ENCODE measurements at regions not wholly inside any gene's neighbourhood (a gene's known extent, or its start where the extent isn't known, plus 50 kb on each side); places are given as distances from the start of the nearest gene placed in this dataset.

DNA sequence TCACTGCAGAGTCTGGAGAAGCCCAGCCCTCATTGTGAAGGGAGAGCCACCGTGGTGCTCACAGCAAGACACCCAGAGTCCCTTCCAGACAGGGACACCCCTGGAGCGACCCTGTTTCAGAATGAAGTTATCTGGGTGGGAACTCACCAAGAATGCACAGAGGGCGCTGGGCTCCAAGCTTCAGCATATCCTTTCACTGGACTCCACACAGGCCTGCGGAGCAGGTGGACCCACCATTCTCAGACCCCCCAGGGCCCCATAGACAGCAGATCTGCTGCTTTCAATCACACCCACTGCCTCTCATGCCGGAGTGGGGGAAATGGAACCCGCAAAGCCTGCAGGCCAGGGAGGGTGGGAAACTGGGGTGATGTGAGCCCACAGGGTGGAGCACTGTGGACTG lies 87.8 kb downstream of the RRM2 start:
- ATAC-seq = no peak
- no peak for TF ChIP-seq ISL1 (CRISPR knock-in tag; IDR thresholded peaks at IDR 0.05)
- TF ChIP-seq TOX (CRISPR knock-in tag; IDR thresholded peaks at IDR 0.05; ENCODE audit: borderline replicate concordance) = no peak
- no peak for TF ChIP-seq CSDC2 (CRISPR knock-in tag; IDR thresholded peaks at IDR 0.05)
- no peak for TF ChIP-seq ZNF565 (CRISPR knock-in tag; conservative IDR thresholded peaks at IDR 0.05; ENCODE audit: low read depth)
- TF ChIP-seq ZFP30 (CRISPR knock-in tag; IDR thresholded peaks at IDR 0.05) = no peak
- TF ChIP-seq TSHZ2 (CRISPR knock-in tag; IDR thresholded peaks at IDR 0.05) = no peak
- no peak for TF ChIP-seq ZC3H10 (CRISPR knock-in tag; IDR thresholded peaks at IDR 0.05)
- no peak for TF ChIP-seq ZNF8 (CRISPR knock-in tag; IDR thresholded peaks at IDR 0.05)

DNA sequence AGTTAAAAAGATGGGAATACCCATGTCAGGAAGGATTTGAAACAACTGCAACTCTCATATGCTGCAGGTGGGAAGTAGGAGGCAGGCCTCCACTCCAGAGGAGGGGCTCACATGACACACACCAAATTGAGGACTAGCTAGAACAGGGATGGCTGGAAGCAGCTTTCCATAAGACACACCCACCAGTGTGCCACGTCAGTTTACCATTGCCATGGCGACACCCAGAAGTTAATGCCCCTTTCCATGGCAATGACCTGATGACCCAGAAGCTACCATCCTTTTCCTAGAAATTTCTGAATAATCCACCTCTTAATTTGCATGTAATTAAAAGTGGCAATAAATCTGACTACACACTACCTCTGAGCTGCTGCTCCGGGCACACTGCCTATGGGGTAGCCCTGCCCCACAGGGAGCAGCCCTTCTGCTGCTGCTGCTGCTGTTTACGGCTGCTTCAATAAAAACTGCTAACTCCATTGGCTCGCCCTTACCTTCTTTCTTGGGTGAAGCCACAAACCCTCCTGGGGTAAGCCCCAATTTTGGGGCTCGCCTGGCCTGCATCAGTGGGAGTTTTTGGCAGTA lies 89.4 kb downstream of the RRM2 start:
- TF ChIP-seq ZNF565 (CRISPR knock-in tag; conservative IDR thresholded peaks at IDR 0.05; ENCODE audit: low read depth) (no peak), ESRRG (CRISPR knock-in tag; IDR thresholded peaks at IDR 0.05) (no peak), ZFP3 (CRISPR knock-in tag; IDR thresholded peaks at IDR 0.05) (no peak), ARNTL (CRISPR knock-in tag; IDR thresholded peaks at IDR 0.05; ENCODE audit: borderline replicate concordance, low read depth) (no peak), RARB (CRISPR knock-in tag; IDR thresholded peaks at IDR 0.05) (no peak), ZNF8 (CRISPR knock-in tag; IDR thresholded peaks at IDR 0.05) (no peak), OSR1 (CRISPR knock-in tag; IDR thresholded peaks at IDR 0.05) (no peak), TCF4 (CRISPR knock-in tag; IDR thresholded peaks at IDR 0.05; ENCODE audit: borderline replicate concordance) (no peak), ZFP30 (CRISPR knock-in tag; IDR thresholded peaks at IDR 0.05) (no peak), TSHZ2 (CRISPR knock-in tag; IDR thresholded peaks at IDR 0.05) (no peak)
- TF ChIP-seq, protein P1, sequence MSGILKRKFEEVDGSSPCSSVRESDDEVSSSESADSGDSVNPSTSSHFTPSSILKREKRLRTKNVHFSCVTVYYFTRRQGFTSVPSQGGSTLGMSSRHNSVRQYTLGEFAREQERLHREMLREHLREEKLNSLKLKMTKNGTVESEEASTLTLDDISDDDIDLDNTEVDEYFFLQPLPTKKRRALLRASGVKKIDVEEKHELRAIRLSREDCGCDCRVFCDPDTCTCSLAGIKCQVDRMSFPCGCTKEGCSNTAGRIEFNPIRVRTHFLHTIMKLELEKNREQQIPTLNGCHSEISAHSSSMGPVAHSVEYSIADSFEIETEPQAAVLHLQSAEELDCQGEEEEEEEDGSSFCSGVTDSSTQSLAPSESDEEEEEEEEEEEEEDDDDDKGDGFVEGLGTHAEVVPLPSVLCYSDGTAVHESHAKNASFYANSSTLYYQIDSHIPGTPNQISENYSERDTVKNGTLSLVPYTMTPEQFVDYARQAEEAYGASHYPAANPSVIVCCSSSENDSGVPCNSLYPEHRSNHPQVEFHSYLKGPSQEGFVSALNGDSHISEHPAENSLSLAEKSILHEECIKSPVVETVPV (CRISPR knock-in tag; IDR thresholded peaks at IDR 0.05) = no peak
- ATAC-seq = no peak

GRCh38 chr2:10212827-10213226 lies 89.9 kb upstream of the HPCAL1 start:
- no peak for ATAC-seq
- TF ChIP-seq TOX (CRISPR knock-in tag; IDR thresholded peaks at IDR 0.05; ENCODE audit: borderline replicate concordance) (no peak), CREB5 (CRISPR knock-in tag; IDR thresholded peaks at IDR 0.05; ENCODE audit: low read depth) (no peak), GLIS3 (CRISPR knock-in tag; IDR thresholded peaks at IDR 0.05) (no peak), OSR1 (CRISPR knock-in tag; IDR thresholded peaks at IDR 0.05) (no peak), ZC3H10 (CRISPR knock-in tag; IDR thresholded peaks at IDR 0.05) (no peak), ZFP30 (CRISPR knock-in tag; IDR thresholded peaks at IDR 0.05) (no peak), ZNF8 (CRISPR knock-in tag; IDR thresholded peaks at IDR 0.05) (no peak), PPARA (CRISPR knock-in tag; IDR thresholded peaks at IDR 0.05; ENCODE audit: borderline replicate concordance) (no peak), CSDC2 (CRISPR knock-in tag; IDR thresholded peaks at IDR 0.05) (no peak), PATZ1 (CRISPR knock-in tag; IDR thresholded peaks at IDR 0.05; ENCODE audit: borderline replicate concordance) (no peak), TSHZ2 (CRISPR knock-in tag; IDR thresholded peaks at IDR 0.05) (no peak), ISL1 (CRISPR knock-in tag; IDR thresholded peaks at IDR 0.05) (no peak)
- TF ChIP-seq, protein P1 (CRISPR knock-in tag; IDR thresholded peaks at IDR 0.05) = no peak

Data from SK-N-SH treated with all-trans-retinoic acid at 6 μM for 48 hours (cell line).